ENCODE measurements at regions not wholly inside any gene's neighbourhood (a gene's known extent, or its start where the extent isn't known, plus 50 kb on each side); places are given as distances from the start of the nearest gene placed in this dataset.
A peak's percentile ranks its signal among the peaks of the same experiment; 100 is the strongest.

DNA sequence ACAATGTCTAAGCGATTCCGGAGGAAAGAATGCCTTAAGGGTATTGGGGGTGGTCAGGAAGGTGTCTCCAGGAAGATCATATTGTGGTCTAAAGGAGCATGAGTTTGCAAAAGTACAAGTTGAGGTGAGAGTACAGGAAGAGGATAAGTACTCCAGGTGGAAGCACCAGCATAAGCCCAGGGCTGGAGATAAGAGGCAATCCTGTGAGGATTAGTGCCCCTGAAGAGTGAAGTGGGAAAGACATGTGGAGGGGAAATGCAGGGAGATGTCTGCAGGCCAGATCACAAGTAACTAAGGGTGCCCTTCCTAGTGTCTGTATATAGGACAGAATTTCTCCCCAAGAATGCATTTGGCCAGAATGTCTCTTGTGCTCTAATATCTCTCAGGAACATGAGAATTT is 188.3 kb upstream of the DPT start:
- no peak for DNase-seq (ENCODE audit: extremely low spot score in 2 of 2)
- intact Hi-C loops (cut with DNase I) = no loop called here
- H3K4me1 ChIP-seq = peaks cover 7% of the 10 kb centered on the region

GRCh38 chr1:168917796-168918195 is 188.7 kb upstream of the ATP1B1 start:
- H3K27ac ChIP-seq = no peak overlapping the region
- H3K36me3 ChIP-seq = no peaks in the 10 kb centered on the region
- H3K4me1 ChIP-seq = peaks cover 7% of the 10 kb centered on the region
- H3K9me3 ChIP-seq = no peaks in the 10 kb centered on the region
- no peaks in the 10 kb centered on the region for H3K27me3 ChIP-seq
- TF ChIP-seq POLR2A (IDR thresholded peaks at IDR 0.05) (no peak), CTCF (IDR thresholded peaks at IDR 0.05) (no peak), POLR2AphosphoS5 (IDR thresholded peaks at IDR 0.05; ENCODE audit: insufficient read depth in 1 of 2, low read depth in 1 of 2) (no peak)
- no peak overlapping the region for H3K4me3 ChIP-seq
- intact Hi-C loops (cut with DNase I) = no loop called here
- no peak for DNase-seq (ENCODE audit: extremely low spot score in 2 of 2)

More for the DNA sequence above, 188.3 kb upstream of the DPT start:
- H3K4me3 ChIP-seq = no peak overlapping the region
- no peaks in the 10 kb centered on the region for H3K27me3 ChIP-seq
- TF ChIP-seq POLR2AphosphoS5 (IDR thresholded peaks at IDR 0.05; ENCODE audit: insufficient read depth in 1 of 2, low read depth in 1 of 2) = no peak
- TF ChIP-seq CTCF (IDR thresholded peaks at IDR 0.05) = no peak
- TF ChIP-seq POLR2A (IDR thresholded peaks at IDR 0.05) = no peak
- no peaks in the 10 kb centered on the region for H3K36me3 ChIP-seq
- no peak overlapping the region for H3K27ac ChIP-seq
- no peaks in the 10 kb centered on the region for H3K9me3 ChIP-seq

DNA sequence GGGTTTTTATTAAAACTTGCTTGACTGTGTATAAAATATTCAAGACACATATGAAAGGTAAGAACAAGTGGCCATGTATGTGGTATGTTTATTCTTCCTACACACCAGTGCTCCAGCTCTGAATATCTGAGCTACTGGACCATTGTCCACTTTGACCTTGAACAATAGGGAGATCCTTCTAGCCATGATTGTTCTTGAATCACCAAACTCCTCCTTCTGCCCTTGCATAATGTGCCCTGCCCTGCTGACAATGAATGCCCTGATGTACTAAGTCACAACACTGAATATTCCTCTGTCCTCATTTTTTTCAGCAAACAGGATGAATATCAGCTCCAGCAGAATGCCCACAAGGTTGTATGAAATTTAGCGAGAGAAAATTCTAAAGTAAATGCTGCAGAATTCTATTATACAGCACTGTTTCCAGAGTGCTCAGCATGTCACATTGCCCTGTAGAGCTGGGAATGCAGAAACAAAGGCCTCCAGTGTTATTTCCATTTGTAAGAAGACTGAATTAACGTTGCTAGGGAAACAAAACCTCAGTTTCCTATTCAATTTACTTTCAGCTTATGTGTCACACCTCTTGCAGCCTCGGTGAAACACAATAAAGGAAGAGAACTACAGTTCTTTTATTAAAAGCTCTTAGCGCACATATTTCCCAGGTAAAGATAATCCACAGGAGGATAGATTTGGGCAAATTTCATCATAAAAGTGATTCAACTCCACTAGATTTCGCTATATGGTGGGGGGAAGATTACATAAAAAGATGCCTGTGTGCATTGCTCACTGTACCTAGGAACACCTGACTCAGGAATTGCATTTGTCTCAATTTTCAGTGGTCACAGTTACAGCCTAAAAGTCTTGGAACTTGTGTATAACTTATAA is 187.4 kb upstream of the ATP1B1 start:
- H3K27ac ChIP-seq = no peak overlapping the region

GRCh38 chr1:168920456-168921094 is 185.9 kb upstream of the ATP1B1 start:
- no peak for DNase-seq (ENCODE audit: extremely low spot score in 2 of 2)
- Histone ChIP-seq H3K27ac (no peak overlapping the region), H3K36me3 (no peaks in the 10 kb centered on the region), H3K9me3 (no peaks in the 10 kb centered on the region), H3K27me3 (no peaks in the 10 kb centered on the region), H3K4me1 (peaks cover 7% of the 10 kb centered on the region), H3K4me3 (no peak overlapping the region)
- TF ChIP-seq POLR2AphosphoS5 (IDR thresholded peaks at IDR 0.05; ENCODE audit: insufficient read depth in 1 of 2, low read depth in 1 of 2) (peak in 1 of 2 donors; percentile 40), CTCF (IDR thresholded peaks at IDR 0.05) (no peak), POLR2A (IDR thresholded peaks at IDR 0.05) (no peak)
- intact Hi-C loops (cut with DNase I) = no loop called here

More for the DNA sequence above, 187.4 kb upstream of the ATP1B1 start:
- TF ChIP-seq CTCF (IDR thresholded peaks at IDR 0.05) (no peak), POLR2A (IDR thresholded peaks at IDR 0.05) (no peak), POLR2AphosphoS5 (IDR thresholded peaks at IDR 0.05; ENCODE audit: insufficient read depth in 1 of 2, low read depth in 1 of 2) (no peak)
- Histone ChIP-seq H3K27me3 (no peaks in the 10 kb centered on the region), H3K9me3 (no peaks in the 10 kb centered on the region), H3K4me3 (no peak overlapping the region), H3K36me3 (no peaks in the 10 kb centered on the region), H3K4me1 (peaks cover 7% of the 10 kb centered on the region)
- no peak for DNase-seq (ENCODE audit: extremely low spot score in 2 of 2)
- intact Hi-C loops (cut with DNase I) = no loop called here

DNA sequence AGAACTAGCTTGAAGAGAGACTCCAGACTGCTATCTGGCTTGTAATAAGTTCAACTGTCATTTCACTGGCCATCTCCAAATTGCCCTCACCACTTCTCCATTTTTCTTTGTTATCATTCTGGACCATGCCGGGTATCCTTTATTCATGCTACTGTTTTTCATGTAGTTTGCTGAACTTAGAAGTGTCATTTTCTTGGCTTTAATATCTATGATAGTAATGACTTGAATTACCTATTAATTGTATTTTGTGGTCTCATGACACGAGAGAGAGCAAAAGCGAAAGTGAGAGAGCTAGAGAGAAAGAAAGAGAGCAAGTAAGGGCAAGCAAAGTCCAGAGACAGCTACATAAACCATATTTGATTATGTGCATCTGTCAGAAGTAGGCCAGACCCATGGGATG is 184.9 kb upstream of the ATP1B1 start:
- intact Hi-C loops (cut with DNase I) = no loop called here
- Histone ChIP-seq H3K9me3 (no peaks in the 10 kb centered on the region), H3K27ac (no peak overlapping the region), H3K27me3 (no peaks in the 10 kb centered on the region), H3K4me3 (no peak overlapping the region), H3K36me3 (no peaks in the 10 kb centered on the region), H3K4me1 (peaks cover 7% of the 10 kb centered on the region)
- DNase-seq (ENCODE audit: extremely low spot score in 2 of 2) = no peak
- TF ChIP-seq POLR2A (IDR thresholded peaks at IDR 0.05) (no peak), POLR2AphosphoS5 (IDR thresholded peaks at IDR 0.05; ENCODE audit: insufficient read depth in 1 of 2, low read depth in 1 of 2) (no peak), CTCF (IDR thresholded peaks at IDR 0.05) (no peak)
